NCI-H1436 treated with DMSO at 0.1 percent for 48 hours (cell line): ENCODE measurements at regions not wholly inside any gene's neighbourhood (a gene's known extent, or its start where the extent isn't known, plus 50 kb on each side); places are given as distances from the start of the nearest gene placed in this dataset.

Source experiments
- DNase-seq: peaks from one replicate; lab custom pipeline; 2025; lab: John Stamatoyannopoulos, UW

DNA sequence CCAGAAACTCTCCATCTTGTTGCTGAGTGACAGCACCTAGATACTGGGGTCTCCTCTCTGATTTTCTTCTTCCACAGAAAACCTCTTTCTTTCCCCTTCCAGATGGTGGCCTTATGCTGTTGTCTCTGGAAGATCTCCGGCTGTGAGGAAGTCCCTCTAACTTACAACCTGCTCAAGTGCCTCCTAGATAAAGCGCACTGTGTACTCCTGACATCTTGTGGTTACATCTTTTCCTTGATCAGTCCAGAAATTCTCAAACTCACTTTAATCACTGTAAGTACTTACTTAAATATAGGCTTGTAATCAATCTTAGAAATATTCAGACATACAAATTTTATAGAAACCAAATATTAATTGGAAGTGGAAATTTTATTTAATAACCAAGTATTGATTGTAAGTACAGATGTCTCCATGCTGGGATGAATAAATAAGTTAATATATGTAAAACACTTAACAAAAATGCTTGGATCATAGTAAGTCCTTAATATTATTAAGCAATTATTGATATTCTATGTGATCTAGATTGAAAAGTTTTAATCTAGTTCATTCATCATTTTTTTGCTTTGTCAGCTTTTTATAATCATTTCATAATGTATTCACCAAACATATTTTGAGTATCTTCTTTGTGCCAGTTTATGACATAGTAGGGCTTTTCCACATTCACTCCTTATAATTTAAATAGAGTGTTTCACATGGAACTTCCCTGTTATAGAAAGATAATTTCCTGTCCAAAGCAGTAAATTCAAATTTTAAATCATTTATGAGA lies 1381.4 kb upstream of the CDH6 start:
- DNase-seq: no peak

DNA sequence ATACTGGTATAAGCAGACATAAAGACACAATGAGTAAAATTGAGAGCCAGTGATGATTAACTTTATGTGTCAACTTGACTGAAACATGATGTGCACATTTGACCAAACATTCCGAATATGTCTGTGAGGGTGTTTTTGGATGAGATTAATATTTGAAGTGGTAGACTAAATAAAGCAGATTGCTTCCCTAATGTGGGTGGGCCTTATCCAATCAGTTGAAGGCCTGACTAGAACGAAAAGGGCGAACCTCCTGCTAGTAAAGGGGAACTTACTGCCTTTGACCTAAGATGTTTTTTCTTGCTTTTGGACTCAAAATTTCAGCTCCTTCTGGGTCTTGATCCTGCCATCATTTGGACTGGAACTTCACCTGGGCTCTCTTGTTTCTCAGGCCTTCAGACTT lies 1387.7 kb upstream of the CDH6 start:
- no peak for DNase-seq

DNA sequence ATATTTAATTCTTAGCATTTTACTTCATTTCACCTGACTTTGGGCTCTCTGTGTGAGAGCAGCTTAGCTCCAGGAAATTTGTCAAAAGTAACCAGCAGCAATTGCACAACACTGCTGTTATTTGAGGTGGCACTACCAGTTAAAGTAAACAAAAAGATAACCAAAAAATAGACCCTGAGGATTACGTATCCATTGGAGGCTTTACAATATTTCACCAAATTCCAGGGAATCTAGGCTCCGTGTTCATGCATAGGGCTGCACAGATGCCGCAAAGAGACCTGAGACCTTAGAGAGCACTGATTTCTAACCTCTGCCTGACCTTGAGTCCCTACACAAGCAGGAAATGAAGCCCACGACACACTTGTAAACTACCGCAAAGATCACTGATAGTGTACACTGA lies 1392.7 kb upstream of the CDH6 start:
- no peak for DNase-seq

DNA sequence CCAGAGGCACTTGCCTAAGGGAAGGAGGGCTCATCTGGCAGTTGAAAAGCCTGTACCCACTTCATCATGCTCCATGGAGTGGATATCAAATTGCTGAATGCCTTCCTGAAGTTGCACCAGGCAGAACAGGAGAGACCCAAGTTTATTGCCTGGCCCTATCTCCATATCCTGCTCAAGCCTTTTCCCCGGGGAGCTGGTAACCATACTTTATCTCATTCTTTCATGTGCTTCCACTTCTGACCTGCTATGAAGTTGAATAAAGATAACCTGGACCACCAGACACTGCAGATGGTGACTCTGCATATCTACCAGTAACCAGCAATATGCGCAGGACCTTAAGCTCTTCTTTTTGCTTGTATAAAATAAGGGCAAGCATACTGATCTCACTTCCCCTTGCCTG lies 1397.5 kb upstream of the CDH6 start:
- DNase-seq: no peak

DNA sequence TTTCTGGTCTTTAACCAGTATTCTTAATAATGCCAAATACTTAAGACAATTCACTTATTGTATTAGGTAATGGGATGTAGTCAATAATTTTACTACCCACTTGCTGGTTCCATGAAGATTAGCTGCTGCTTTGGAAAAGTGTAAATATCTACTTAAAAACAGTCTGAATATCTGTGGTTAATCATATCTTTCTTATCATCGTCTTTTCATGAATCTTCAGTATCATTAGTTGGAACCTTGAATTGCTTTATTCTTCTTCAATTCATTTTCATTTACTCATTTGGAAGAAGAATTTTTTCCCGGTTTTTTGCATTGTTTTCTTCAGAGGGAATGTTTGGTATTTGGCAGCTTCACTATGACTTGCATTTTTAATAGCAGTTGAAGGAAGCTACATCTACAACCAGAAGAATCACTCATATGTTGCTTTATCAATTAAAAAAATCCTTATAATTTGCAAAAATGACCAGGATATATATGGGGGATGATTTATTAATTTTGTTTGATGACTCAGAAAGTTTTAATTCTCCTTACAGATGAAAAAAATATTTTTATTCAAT lies 1398.3 kb upstream of the CDH6 start:
- DNase-seq: no peak

DNA sequence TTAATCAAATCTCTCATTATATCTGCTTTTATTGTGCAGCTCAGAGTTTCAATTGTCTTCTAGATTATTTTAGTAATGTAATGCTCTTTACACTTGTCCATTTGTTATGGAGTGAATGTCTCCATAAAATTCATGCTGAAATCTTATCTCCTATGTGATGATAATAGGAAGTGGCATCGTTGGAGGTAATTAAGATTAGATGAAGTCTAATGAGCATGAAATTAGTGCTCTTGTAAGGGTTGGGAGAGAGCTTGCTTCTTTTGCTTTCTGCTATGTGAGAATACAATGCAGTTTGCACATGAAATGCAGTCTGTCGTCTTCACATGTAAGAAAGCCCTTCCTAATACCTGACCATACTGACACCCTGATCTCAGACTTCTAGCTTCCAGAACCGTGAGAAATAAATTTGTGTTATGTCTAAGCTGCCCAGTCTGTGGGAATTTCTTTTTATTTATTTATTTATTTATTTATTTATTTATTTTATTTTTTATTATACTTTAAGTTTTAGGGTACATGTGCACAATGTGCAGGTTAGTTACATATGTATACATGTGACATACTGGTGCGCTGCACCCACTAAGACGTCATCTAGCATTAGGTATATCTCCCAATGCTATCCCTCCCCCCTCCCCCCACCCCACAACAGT lies 1399.2 kb upstream of the CDH6 start:
- DNase-seq: no peak

DNA sequence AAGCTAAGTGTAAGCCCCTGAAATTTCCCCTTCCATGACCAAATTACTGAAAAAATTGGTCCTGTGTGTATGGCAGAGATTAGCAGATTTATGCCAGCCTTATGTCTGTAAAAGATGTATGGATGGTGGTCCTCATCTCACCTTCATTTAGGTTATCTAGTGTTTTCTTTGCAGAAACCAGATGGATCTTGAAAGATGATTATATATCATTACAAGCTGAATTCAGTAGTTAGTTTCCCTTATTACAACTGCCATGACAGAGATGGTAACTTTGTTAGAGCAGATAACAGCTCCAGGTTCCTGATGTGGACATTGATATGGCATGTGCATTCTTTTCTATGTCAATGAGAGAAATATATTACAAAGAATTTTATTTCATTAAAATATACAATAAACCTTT lies 1403.2 kb upstream of the CDH6 start:
- DNase-seq: no peak

DNA sequence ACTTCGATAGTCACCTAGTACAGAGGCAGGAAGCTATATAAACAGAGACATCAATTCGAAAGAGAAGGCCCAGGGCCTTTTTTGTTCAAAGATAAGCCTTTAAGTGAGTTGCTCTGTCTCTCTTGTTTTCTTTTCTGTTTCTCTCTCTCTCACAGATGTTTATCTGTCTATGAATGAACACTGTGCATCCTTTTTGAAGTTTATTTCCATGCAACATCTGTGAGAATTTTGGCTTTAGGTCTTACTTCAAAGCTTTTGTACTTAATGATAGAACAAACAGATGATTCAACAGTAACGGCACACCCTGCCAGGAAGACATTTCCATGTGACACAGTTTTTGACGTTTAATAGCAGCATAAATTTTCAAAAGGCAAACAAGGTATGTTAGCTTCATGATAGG lies 1413.1 kb upstream of the CDH6 start:
- no peak for DNase-seq

DNA sequence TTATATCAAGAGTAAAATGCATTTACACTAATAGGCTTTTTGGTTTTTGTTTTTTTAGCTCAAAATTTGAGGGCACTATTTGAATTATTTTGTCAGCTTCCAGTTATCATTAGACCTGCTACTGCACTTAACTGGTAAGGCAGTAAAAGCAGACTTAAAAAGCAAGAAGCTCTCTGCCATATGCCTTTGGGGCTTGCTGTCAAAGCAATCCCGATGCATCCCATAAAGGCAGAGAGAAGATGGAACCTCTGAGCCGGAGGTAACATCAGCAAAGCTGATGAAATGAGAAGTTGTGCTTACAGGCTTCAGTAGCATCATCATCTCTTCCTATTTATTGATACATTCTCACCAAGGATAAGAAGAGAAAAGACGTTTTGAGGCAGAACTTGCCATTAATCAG lies 1414.3 kb upstream of the CDH6 start:
- no peak for DNase-seq

DNA sequence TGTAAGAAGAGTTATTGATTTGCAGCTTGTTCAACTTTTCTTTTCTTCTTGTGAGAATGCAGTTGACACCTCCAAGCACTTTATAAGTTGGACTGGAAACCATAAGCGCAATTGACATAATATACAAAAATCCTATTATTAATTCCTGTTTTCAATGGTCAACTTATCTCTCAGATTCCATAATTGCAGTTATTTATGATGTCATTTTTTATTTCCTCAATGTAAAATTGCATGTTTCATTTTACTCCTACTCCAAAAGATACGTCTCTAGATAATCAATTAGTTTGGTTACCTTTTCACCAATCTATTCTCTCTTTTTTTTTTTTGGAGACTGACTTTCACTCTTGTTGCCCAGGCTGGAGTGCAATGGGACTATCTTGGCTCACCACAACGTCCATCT lies 1416.1 kb upstream of the CDH6 start:
- DNase-seq: no peak

DNA sequence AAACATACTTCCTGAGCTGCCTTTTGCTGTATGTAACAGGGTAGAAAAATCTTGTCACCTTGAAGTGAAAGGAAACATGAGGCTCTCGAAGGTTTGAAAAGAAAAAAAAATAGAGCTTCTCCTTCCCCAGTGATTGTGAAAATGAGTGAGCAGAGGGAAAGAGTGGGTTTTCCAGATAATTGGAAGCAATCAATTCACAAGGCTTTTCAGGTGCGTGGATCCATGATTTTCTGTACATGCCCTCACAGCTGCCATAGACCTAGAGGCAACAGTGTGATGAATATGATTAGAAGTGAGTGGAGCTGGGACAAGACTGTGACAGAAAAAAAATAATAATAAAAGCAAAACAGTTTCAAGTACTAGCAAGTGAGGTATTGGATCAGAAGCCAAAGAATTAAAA lies 1422.5 kb upstream of the CDH6 start:
- no peak for DNase-seq

DNA sequence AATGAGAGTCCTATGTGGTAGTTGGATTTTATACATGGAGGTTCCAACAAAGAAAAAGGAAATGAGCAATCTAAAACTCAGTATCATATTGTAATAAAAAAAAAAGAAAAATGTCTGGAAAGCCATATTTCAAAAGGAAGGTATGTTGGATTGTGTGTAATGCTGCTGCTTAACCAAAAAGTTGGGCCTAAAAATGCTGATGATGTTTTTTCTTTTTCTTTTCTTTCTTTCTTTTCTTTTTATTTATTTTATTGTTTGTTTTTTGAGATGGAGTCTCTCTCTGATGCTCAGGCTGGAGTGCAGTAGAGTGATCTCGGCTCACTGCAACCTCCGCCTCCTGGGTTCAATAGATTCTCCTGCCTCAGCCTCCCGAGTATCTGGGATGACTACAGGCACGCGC lies 1424.0 kb upstream of the CDH6 start:
- DNase-seq: no peak

DNA sequence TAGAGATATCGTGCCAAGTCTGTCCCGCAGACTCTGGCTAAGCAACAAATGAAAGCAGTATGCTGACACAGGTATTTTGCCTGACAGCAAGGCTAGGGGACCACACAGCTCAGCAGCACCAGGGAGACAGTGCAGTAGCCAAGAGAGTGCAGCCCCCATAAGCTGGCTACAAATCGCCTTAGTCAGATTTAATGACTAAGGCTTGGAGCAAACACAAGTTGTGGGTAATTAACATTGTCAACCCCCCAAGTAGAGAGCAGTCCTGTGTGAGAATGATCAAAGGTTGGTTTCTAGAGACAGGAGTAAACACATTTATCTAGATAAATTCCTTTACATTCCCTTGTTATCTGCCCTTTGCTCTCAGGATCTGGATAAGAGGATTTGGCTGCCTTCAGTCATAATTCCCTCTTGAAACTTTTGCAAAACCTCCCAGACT lies 1434.5 kb upstream of the CDH6 start:
- DNase-seq: no peak

DNA sequence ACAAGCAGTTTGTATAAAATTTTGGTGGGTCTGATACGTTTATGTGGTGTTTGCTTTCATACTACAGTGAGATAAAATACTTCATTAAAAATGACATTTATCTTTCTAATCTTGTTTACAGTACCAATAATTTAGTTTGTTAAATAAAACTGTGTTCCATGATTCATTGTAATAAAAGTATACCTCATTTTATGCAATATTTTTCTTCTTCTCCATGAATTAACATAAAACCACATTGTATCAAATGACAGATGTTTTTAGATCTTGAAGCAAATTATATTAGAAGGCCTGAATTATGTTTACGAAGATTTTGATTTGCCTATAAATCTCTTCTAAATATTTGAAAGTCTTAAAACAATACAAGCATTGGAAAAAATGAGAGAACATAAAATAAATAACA lies 1443.0 kb upstream of the CDH6 start:
- DNase-seq: no peak

DNA sequence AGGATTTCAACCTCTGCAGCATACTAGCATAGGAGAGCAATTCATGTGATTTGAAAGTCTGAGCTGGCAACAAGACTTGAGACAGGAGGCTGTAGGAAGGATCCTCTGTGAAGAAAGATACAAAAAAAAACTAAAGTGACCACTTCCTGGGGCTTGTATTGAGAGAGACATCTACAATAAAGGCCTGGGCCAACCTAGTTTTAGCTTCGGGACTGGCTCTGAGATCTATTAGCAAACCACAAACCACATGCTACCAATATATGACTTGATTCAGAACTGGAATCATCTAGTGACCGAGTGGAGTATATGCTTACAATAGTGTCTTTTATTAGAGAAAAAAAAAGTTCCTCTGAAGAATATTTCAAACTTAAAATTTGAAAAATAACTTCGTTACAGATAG lies 1448.9 kb upstream of the CDH6 start:
- DNase-seq: no peak

DNA sequence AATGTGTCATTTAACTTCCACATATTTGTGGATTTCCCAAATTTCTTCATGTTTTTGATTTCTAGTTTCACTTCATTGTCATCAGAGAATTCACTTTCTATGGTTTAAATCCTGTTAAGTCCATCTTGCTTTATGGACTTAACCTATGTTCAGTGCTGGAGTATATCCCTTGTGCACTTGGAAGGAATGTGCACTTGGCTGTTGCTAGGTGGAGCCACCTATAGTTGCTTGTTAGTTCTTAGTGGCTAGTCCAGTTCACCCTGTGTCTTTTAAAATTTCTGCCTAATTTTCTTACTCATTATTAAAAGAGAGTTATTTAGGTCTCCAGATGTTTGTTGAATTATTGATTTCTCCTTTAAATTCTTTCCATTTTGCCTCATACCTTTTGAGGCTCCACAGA lies 1472.5 kb upstream of the CDH6 start:
- DNase-seq: no peak

DNA sequence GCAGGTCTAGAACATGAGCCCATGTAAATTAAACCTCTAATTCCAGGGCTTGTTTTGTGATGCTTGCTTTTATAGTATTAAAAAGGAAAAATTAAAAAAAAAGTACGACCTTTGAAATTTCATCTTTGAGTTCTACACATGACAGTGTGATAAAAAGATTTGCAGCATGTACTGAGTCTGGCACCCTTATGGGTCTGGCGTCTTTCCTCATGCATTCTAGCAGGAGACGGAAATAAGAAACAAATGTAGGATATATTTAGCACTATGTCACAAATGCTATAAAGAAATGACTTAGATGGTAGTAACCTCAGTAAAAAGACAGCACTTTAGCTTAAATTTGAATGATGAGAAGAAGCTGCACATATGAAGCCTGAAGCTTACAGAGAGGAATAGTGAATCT lies 1474.3 kb upstream of the CDH6 start:
- no peak for DNase-seq

DNA sequence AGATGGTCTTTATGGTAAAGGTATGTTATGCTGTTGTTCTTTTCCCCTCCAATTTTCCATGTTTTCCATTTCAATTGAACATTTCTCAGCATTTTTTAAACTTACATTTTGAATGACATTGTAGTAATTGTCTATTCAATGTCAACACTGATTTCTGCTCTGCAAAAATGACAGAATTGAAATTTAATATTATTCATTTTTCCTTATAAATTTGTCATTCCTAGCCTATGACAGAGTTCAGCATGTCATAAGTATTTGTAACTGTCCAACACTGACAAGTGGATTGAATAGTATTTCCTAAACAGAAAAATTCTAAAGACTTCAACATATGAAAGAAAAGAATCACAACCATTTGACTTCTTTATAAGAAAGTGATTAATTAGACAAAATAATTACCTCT lies 1478.3 kb upstream of the CDH6 start:
- no peak for DNase-seq

DNA sequence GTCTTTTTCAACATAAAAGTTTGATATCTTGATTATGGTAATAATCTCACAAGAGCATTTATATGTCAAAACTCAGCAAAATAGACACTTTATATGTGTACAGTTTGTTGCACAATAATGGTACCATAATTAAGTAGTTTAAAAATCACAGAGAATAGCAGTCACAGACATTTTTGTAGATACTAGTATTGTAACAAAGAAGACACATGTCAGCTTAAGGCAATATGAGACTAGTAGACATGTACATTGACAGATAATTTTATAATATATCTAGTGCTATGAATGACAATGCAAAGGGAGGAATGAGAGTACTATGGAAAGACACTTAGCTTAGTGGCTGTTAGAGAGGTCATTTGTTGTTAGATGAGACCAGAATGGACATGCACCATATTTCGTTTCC lies 1490.6 kb upstream of the CDH6 start:
- DNase-seq: no peak

DNA sequence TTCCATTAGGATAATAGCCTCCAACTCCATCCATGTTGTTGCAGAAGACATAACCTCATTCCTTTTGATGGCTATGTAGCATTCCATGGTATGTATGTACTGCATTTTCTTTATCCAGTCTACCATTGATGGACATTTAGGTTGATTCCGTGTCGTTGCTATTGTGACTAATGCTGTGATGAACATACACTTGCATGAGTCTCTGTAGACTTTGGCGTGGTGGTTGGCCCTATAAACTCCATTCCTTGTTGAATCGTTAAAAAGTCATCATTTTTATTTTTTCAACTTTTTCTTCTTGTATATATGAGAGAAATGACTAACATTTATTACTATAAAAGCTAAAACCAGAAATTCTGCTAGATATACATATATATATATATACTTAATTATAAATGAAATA lies 1491.9 kb upstream of the CDH6 start:
- no peak for DNase-seq

DNA sequence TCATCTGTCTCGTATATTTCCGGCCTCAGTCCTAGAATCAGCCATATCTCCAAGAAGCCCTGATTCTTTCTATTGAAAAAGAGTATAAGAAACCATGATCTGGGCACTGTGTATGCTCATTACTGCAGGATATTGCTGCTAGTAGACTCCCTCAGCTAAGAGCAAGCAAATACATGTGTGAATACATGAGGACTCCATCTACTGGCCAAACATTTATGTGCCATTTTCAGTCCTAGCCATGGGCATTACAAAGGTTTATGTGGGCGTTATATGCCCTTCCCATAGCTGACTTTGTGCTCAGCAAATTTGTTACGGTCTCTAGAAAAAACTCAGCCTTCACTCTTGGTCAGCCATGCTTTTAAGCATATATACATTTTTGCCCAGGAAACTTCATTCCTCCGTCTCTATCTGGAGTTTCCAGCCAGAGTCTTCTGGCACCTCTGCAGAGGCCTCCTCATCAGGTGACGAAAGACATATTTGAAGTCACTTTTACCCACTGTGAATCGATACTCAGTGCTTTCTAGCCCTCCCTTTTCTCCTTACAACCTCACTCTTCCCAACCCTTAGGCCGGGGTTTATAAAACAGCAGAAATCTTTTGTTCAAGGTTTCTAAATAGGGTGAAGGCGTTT lies 1495.6 kb upstream of the CDH6 start:
- no peak for DNase-seq

DNA sequence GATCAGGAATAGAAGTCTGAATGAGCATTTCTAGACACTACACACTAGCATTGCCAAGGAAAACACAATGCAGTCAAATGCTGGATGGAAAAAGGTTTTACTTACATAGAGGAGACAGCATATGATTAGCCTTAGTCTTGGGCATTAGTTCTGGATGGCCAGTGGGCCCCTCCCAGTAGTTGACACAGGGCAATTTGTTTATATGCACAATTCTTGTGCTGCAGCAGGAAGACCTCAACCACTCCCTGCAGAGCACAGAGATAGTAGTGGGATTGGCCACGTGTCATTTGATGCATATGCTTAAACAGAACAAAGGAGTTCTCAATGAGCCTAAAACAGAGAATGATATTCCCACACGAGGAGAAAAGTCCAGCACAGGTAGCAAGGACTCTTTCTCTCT lies 1496.2 kb upstream of the CDH6 start:
- no peak for DNase-seq

DNA sequence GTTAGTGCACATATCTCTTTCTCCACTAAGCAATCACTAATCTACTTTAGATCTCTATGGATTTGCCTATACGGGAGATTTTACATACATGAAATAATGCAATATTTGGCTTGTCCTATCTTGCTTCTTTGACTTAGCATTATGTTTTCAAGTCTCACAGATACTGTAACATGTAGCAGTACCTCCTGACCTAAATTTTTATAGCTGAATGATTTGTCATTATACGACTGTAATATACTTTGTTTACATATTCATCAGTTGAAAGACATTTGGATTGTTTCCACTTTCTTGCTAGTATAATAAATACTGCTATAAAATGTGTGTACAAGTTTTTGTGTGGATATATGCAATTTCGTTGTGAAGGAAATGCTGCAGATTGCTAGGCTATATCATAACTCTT lies 1520.8 kb upstream of the CDH6 start:
- DNase-seq: no peak
